ENCODE measurements at regions not wholly inside any gene's neighbourhood (a gene's known extent, or its start where the extent isn't known, plus 50 kb on each side); places are given as distances from the start of the nearest gene placed in this dataset.
"Not testable (repeated sequence)": the region's sequence is repeated elsewhere in the genome, so short reads cannot be mapped to it uniquely, and the experiment has no call there.

DNA sequence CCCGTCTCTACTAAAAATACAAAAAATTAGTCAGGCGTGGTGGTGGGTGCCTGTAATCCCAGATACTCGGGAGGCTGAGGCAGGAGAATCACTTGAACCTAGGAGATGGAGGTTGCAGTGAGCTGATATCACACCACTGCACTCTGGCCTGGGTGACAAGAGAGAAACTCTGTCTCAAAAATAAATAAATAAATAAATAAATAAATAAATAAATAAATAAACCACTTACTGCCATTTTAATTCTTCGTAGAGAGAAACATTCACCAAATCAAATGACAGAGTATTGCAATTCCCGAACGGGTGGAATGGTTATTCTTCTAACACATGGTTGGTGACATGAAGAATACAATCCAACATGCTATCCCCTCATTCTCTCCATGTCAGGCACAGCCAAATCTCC lies 754.3 kb upstream of the AUTS2 start:
- DNase-seq (ENCODE audit: low read depth), result not testable (repeated sequence)

DNA sequence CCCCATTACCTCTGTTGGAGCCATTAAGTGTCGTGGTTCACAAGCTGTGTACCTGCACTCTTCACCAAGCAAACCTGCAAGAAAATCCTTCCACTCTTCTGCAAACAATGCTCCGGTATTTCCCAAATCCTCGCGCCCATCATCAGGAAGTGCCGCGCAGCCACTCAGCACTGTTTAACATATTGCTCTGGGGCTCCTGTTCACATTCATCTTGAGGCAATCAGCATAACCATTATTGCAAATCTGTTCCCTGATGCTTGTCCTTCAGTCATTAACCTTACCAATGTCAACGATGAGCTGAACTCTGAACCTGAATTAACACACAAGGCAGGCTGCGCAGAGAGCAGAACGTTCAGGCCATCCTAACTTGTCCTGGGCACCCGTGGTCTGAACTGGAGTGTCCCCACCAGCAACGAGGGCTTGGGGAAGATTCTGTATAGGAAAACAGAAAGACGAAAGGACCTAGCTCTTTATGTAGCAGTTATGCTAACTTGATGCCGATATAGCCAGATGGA lies 751.4 kb upstream of the AUTS2 start:
- no peak for DNase-seq (ENCODE audit: low read depth)

DNA sequence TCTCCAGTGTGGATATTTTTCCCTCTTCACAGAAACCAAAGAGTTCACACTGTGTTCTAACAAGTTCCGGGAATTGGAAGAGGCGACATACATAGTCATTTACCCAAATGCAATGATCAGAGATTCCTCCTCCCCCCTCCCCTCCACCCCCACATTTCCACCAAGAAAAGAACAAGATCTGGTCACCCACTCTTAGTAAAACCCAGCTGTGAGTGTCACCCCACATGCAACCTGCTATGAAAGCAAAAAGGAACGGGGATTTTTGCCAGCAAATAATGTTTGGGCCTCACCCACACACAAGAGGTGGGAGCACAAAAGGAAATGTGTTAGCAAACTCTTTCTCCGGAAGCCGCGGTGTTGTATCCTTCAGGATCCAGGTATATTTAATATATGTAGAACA lies 745.0 kb upstream of the AUTS2 start:
- DNase-seq (ENCODE audit: low read depth), result no peak

DNA sequence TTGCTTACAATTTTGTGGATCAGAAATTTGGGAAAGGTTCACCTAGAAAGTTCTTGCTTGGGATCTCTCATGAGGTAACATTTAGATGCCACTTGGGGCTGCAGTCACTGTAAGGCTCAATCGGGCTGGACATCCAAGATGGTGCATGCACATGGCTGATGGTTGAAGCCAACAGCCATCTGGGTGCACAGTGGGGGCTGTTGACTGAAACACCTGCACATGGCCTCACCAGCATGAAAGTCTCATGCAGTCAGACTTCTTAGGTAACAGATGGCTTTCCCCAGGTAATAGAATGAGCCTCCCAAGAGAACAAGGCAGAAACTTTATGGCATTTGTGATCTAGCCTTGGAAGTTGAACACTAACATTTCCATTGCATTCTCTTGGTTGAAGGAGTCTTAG lies 740.7 kb upstream of the AUTS2 start:
- no peak for DNase-seq (ENCODE audit: low read depth)

DNA sequence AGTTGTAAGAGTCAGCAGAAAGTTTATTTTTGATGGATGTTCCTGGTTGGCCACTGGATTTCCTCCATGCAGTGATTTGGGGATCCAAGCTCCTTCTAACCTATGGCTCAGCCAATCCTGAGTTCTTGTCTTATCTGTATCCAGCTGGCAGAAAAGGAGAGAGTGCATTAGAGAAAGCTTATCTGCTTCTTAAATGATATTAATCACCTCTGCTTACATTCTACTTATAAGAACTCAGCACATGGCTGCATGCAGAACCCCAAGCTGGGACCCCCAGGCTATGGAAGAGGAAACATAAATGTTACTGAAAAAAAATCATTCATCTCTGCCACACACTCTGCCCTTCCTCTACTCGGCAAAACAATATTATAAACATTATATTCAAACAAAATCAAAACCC lies 739.8 kb upstream of the AUTS2 start:
- no peak for DNase-seq (ENCODE audit: low read depth)

DNA sequence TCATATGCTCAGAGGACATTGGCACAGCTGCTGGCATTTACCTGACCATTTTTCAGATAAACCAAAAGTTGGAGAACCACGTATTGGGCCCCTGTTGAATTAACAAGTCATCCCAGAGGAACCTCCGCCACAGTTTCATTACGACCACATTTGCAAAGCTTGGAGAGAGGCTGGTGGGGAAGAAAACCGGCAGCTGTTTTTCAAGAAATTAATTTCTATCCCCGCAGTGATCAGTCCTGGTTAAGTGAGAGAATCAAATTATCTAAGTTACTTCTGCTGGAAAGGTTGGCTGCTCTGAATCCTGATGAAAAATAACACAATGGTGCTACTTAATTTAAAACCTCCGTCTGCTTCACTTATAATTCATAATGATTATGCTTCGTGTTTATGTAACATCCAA lies 737.1 kb upstream of the AUTS2 start:
- DNase-seq (ENCODE audit: low read depth), result no peak

DNA sequence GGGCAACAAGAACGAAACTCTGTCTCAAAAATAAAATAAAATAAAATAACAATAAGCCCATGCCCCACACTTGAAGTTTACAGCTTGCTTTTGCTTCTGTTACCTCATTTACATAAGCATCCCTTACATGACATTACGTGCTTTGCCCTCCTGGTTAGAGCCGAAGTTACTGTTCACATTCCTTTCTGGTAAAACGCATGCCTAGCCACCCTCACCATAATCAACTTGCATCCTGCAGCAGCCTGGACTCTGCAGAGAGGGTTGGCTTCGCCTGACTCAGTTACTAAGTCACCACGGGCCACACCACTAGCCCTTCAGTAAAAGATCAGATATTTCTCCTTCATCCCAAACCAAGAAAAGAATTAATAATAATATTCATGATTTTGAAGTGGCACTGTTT lies 736.0 kb upstream of the AUTS2 start:
- no peak for DNase-seq (ENCODE audit: low read depth)

DNA sequence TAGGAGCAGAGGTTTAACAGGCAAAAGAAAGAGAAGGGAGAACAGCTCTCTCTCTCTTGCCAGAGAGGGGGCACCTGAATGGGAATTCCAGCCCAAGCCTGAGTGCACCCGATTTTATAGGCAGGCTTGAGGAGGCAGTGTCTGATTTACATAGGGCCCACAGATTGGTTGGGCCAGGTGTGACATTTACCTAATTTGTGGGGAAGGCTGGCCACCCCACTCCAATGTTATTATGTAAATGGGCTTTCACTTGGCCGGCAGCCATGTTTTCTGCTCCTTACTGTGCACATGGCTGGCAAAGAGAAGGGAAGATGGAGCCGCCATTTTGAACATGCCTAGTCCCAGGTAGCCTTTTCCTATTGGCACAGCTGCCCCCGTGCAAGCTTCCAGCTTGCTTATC lies 735.5 kb upstream of the AUTS2 start:
- no peak for DNase-seq (ENCODE audit: low read depth)

DNA sequence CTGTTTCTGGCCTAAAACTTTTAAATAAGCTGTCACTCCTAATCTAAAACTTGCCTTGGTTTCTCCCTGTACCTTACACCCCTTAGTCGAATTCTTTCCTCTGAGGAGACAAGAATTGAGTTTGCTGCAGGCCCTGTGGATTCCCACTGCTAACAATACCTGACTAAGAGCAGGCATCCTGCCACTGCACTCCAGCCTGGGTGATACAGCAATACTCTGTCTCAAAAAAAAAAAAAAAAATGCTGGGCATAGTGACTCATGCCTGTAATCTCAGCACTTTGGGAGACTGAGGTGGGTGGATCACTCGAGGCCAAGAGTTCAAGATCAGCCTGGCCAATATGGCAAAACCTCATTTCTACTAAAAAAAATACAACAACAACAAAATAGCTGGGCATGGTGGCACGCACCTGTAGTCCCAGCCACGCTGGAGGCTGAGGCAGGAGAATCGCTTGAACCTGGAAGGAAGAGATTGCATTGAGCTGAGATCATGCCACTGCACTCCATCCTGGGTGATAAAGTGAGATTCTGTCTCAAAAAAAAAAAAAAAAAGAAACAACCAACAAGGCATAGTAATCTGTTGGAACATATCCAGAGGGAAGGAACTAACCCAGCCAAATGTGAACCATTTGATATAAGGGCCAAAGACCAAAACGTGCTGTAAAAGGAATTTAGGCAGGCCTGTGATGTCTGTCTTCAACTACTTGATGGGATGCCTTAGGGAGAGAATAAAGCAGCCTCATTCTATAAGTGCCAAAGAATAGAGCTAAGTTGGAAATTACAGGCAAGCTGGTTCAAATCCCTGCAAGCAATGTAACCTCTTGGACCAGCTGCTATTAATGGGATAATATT lies 732.7 kb upstream of the AUTS2 start:
- no peak for DNase-seq (ENCODE audit: low read depth)

DNA sequence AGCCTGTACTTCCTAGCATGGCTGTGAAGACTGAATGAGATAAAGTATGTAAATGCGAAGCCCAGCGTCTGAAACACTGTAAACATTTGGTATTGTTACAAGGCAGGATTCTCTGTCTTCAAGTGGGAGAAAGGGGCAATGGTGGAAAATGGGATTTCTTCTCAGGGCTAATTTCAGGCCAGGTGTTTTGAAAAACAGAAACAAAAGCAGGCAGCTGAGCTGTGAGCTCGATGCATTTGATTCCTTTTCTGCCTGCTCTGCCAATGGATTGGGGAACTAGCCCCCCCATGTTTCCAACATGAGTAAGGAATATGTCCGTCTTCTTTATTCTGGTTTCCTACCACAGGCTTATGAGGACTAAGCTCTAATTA lies 732.1 kb upstream of the AUTS2 start:
- no peak for DNase-seq (ENCODE audit: low read depth)

DNA sequence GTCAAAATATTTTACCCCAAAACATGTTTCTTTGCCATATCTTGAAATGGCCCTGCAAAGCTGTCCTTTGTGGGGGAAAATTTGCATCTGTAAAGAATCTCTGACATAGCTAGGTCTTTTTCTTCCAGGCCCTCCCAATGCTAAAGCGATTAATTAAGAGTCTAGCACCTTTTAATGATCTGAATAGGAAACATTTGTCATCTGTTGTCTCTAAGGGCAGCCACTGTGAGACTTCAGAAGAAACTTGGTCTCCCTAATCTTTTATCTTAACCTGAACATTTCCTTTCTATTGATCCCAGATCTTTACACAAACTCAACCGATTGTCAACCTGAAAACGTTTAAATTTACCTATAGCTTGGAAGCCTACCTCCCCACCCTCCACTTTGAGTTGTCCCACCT lies 731.6 kb upstream of the AUTS2 start:
- not testable (repeated sequence) for DNase-seq (ENCODE audit: low read depth)

DNA sequence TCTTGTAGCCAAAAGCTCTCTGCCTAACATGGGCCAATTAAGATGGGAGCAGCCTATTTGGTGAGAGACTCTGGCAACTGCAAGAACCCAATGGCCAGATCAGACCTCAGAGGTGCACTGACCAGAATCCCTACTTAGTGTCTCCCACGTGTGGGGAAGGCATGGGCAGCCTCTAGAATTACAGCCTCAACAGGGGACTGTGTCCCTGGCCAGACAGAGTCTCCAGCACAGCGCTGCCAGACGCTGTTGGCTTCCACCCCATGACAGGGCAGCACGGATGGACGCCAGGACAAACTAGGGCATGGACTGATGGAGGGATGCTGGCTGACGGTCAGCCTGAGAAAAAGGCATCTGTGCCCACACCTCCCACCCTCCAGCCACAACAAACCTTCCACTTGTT lies 729.3 kb upstream of the AUTS2 start:
- DNase-seq (ENCODE audit: low read depth), result no peak

DNA sequence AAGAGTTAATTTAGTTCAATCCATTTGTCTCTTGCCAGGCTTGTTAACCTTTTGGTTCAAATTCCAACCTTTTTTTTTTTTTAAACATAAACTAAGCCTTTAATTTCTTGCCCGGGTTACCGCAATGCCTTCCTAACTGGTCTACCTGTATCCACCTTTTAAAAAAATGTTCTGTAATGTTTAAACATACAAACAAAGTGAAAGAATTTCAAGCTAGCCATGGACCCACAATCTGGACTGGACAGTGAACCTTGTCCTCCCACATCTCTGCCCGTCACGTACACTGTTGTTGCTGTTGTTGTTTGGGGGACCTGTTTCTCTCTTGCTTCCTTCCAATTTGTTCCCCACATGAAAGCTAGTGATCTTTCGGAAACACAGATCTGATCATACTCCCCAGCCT lies 724.7 kb upstream of the AUTS2 start:
- DNase-seq (ENCODE audit: low read depth), result no peak

DNA sequence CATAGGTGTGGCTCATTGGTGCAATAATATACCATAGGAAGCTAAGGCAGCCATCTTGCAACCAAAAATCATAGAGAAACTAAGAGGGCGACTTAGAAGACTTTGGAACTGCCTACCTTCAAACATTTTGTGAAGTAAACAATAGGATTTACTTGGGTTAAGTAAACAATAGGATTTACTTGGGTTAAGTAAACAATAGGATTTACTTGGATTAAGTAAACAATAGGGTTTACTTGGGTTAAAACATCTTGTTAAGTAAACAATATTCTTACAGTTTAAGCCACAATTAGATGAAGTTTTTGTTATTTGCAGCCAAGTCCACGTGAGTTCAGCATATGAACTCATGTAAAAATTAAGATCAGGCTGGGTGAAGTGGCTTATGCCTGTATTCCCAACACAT lies 722.4 kb upstream of the AUTS2 start:
- DNase-seq (ENCODE audit: low read depth), result no peak

DNA sequence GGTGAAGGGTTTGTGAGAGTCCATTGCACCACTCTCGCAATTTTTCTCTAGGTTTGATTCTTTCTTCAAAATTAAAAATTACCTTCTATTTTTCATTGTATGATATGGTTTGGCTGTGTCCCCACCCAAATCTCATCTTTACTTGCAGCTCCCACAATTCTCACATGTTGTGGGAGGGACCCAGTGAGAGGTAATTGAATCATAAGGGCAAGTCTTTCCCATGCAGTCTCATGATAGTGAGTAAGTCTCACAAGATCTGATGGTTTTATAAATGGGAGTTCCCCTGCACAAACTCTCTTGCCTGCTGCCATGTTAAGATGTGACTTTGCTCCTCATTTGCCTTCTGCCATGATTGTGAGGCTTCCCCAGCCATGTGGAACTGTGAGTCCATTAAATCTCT lies 711.2 kb upstream of the AUTS2 start:
- DNase-seq (ENCODE audit: low read depth), result not testable (repeated sequence)

DNA sequence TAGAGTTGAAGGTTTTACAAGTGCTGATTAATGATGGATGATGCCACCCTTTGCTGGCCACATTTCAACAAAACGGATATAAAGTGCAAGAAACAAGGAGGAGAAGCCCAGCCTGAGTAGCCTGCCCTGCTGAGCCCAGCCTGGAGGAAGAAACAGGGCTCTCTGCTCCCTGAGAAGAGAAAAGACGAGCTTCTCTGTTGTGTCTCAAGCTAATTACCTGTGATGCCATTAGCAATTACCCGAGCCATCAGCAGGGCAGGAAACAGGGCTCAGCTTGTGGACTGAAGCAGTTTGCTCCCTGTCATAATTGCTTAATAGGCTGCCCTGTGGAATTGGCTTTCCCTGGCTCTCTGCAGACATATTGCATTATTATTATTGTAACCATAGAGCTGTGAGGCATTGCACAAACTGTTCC lies 709.3 kb upstream of the AUTS2 start:
- no peak for DNase-seq (ENCODE audit: low read depth)

DNA sequence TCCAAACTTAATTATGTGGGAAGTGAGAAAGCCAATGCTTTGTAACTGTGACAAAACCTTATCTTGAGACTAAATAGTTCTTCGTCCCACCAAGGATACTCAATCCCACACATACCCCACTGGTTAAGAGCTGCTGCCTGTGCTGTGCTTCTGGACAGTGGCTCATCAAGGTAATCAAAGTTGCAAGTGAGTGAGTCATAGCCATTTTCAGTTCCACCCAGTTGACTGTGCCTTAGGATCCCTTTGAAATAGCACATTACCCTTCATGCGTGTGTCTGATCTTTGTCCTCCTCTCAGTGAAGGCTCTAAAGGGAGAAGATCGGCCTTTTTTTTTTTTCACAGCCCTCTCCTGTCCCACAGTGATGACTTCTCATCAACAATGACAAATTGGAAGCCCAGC lies 706.0 kb upstream of the AUTS2 start:
- DNase-seq (ENCODE audit: low read depth), result no peak

DNA sequence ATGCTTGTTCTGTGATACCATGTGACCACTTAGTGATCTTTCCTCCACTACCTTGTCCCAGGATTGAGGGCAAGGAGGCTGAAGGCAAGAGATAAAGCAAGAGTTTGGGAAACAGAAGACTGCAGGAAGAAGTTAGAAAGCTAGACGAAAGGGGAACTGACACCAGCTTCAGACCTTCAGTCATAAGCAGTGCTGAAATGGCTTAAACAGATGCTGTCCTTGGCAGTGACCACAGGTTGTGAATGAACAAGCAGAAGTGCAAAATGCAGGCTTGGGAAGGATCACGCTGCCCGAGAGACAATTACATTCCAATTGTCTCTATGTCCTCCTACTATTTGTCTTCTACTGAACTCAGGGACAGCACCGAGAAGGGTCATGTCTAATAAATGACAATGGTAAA lies 704.9 kb upstream of the AUTS2 start:
- no peak for DNase-seq (ENCODE audit: low read depth)

DNA sequence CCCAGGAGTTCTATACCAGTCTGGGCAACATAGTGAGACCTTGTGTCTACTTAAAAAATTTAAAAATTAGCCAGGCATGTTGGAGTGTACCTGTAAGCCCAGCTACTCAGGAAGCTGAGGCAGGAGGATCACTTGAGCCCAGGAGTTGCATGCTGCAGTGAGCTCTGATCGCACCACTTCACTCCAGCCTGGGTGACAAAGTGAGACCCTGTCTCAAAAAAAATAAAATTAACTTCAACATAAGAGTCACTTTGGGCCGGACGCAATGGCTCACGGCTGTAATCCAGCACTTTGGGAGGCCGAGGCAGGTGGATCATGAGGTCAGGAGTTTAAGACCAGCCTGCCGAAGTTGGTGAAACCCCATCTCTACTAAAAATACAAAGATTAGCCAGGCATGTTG lies 699.1 kb upstream of the AUTS2 start:
- not testable (repeated sequence) for DNase-seq (ENCODE audit: low read depth)

DNA sequence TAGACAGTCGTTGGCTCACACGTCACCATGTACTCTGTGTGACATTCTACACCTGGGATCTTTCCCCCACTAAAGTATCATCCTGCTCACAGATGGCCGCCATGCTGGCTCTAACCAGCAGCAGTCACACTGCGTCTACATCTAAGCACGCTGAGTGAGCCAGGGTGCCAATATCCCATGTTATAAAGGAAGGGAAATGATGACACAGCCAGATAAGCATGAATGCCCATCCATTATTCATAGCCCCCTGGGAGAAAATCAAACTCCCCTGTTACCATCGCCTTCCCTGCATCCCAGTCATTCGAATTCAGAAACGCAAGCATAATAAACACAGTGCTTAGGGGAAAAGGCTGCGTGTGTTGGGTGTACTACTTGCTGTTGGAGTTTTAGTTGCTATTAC lies 698.2 kb upstream of the AUTS2 start:
- DNase-seq (ENCODE audit: low read depth), result no peak

DNA sequence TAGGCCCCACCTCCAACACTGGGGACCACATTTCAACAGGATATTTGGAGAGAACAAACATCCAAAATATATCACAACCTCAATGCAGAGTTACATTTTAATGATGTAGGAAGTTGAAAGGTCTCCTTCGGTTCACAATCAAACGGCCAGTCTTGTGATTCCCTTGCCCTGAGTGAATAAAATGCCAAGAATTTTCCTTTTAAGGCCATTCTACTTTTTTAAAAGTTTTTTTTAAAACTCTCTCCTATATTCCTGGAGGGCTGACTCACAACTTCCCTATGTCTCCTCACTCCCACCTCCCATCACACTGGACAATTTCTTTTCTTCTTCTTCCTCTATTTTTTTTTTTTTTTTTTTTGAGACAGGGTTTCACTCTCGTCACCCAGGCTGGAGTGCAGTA lies 693.6 kb upstream of the AUTS2 start:
- no peak for DNase-seq (ENCODE audit: low read depth)

DNA sequence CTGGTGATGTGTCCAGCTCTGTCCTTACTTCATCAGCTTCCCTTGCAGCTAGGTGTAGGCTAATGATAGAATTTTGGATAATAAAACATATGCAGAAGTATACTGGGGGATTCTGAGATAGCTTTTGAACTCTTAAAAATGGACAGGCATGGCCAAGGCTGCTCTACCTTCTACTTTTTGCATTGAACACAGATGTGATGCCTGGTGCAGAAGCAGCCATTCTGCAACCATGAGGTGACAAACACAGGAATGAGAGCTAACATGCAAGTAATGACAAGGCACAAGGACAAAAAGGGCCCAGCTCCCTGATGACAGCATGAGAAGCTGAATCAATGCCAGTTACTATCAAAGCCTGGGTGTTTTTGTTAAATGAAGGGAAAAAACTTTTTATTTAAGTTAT lies 686.5 kb upstream of the AUTS2 start:
- no peak for DNase-seq (ENCODE audit: low read depth)

DNA sequence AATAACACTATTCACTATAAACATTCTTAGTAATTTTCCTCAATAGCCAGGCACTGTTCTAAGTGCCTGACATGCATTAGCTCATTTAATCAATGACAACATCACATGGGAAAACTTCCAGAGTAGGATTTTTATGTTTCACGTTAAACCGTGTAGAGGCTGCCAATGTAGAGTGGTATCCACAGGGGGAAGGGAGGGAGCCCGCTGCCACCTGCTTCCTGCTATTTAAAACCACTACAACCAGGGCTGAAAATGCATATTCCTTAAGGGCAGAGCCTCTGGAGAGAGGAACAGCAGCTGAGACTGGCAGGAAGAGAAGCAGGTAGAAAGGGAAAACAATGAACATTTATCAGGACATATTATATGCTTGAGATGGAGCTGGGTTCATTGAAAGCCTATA lies 684.3 kb upstream of the AUTS2 start:
- no peak for DNase-seq (ENCODE audit: low read depth)

DNA sequence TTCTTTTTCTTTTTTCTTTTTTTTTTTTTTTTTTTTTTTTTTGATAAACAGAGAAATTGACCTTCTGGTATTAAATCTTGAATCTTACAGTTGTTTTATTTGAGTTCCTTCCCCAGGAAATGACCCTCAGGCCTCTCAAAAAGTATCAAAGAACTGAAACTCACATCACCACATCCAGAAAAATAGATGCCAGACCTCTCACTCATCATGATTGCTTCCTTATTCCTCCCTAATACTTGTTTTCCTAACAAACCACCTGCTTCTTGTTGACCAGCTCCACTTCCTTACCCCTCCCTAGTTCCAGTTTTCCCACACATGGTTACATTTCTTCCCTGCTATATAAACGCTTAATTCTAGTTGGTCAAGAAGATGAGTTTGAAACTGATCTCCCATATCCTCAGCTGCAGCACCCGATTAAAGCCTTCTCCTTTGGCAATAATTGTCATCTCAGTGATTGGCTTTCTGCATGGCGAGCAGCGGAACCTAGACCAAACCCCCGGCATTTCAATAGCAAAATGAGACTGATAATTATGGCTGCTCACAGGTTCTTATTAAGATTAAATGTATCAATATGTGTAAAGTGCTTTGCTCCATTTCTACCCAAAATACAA lies 681.1 kb upstream of the AUTS2 start:
- DNase-seq (ENCODE audit: low read depth), result no peak
